ENCODE measurements at regions not wholly inside any gene's neighbourhood (a gene's known extent, or its start where the extent isn't known, plus 50 kb on each side); places are given as distances from the start of the nearest gene placed in this dataset.
A peak's percentile ranks its signal among the peaks of the same experiment; 100 is the strongest.
"Not testable (repeated sequence)": the region's sequence is repeated elsewhere in the genome, so short reads cannot be mapped to it uniquely, and the experiment has no call there.

- no peak for DNase-seq
Observed at GRCh38 chr2:11075221-11075620, 80.0 kb upstream of the SLC66A3 start.

DNA sequence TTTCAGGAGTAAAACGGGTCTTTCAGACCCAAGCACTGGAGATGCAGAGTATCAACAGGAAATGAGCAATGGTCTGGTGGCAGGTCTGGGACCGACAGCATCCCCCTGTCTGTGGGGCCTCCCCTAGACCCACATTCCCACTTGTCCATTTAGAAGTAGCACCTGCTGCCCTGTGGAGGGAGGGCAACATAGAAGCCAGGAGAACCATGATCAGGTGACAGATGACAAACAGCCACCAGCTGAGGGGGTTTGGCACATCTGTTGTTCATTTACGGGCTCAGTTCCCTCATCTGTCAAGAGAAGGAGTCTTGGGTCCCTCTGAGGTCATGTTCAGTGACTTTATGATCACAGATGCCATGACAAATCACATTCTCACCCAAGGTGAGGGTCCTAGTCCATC lies 77.9 kb upstream of the SLC66A3 start:
- DNase-seq, result no peak

GRCh38 chr2:11079136-11079824 lies 76.0 kb upstream of the SLC66A3 start:
- peak; percentile 61 for DNase-seq

- DNase-seq, result no peak
Observed at GRCh38 chr2:11080253-11081115, 74.8 kb upstream of the SLC66A3 start.

GRCh38 chr2:11082880-11083279 lies 72.4 kb upstream of the SLC66A3 start:
- DNase-seq, result no peak

DNA sequence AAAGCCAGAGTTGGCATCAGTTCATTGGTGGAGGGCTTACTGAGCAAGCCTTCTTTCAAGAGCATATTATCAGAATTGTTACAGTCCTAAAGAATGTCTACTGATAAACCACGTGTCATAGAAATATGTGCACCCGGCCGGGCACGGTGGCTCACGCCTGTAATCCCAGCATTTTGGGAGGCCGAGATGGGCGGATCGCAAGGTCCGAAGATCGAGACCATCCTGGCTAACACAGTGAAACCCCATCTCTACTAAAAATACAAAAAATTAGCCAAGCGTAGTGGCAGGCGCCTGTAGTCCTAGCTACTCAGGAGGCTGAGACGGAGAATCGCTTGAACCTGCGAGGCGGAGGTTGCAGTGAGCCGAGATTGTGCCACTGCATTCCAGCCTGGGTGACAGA lies 66.4 kb upstream of the SLC66A3 start:
- not testable (repeated sequence) for DNase-seq

DNA sequence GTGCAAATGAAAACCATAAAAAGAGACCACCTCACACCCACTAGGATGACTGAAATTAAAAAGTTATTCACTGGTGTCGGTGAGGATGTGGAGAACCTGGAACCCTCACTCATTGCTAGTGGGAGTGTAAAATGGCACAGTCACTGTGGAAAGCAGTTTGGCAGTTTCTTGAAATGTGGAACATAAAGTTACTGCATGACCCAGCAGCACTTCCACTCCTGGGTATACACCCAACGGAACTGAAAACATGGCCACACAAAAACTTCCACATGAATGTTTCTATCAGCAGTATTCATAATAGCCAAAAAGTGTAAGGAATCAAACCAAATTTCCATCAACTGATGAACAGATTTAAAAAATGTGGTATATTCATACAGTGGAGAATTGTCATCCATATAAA lies 65.1 kb upstream of the SLC66A3 start:
- no peak for DNase-seq

GRCh38 chr2:11092701-11093335 lies 62.4 kb upstream of the SLC66A3 start:
- DNase-seq, result no peak

DNA sequence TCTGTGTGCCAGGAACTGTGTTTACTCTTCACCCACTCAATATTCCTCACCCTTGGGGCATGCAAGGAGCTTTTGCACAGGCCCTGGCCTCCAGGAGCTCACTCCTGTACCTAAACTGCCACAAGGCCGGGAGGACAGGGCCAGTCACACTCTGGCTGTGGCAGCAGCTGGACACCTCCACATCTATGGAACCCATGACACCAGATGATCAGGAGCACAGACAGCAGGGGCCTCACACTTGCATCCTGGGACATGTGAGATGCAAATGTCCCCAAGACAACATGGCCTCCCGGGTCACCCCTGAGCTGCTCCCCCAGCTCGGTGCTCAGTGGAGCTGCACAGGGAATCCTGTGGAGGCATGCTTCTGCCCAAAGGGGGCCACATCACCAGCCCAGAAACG lies 61.8 kb upstream of the SLC66A3 start:
- no peak for DNase-seq

DNA sequence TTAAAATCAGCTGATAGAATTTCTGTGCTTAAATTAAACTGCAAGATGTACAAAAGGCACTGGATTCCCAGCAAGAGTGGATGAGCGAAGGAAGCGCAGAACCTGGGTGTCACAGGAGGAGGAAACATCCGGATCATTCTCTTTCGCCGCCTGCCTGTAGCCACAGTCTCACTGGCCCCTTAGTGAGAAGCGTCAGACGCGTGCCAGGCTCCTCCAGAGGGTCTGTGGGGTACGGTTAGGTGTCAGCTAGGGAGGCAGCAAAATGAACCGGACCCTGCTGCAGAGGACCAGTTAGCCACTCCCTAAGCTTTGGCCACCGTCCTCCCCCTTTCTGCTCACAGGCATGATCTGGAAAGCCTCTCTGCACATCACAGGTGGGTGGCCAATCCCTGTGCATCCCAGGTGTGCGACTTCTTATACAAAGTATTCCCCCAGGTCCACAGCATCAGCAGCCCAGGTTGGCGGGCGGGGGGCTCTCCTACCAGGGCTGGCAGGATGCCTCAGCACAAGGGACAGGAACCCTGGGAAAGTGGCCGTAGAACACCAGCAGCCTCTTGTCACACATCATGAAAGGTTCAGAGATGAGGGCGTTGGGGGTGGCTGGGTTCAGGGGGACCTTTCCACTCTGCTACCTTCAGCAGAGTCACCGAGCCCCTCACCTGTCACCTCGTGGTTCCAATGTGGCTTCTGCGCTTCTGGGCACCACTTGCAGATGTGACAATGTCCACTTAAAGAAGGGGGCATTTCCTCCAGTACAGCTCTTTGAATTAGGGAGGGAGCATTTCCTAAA lies 61.1 kb upstream of the SLC66A3 start:
- DNase-seq, result no peak

- no peak for DNase-seq
Observed at GRCh38 chr2:11096591-11096990, 58.7 kb upstream of the SLC66A3 start.

DNA sequence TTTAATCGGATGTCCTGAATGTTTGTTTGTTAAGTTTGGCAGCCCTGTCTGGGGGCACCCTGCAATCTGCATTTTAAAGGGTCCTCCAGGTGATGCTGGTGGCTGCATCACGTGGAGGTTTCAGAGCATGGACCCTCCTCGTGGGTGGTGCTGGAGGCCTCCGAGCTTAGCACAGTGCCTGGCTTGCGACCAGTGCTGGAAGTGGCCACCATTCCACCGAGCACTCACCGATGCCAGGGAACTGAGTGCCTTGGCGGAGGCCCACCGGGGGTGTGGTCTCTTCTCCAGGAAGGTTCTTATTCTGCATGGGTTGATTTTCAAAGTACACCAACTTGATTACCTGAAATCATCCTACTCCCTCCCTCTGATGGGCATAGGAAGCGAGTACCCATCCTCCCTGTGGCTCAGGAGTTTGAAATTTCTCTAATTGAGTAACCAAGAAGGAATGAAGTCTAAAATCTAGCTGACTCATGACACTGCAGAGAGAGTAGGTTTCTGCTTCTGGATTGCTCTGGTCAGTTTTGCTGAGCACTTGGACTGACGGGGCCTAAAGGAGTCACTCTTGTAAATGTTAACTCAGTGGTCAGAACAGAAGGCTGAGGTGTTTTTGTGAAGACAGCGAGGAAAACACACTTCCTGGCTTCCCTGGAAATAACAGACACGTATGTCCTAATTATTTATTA lies 58.1 kb upstream of the SLC66A3 start:
- DNase-seq, result no peak

GRCh38 chr2:11097854-11098387 lies 57.3 kb upstream of the SLC66A3 start:
- DNase-seq, result peak; percentile 32

- no peak for DNase-seq
Observed at GRCh38 chr2:11099122-11100065, 55.9 kb upstream of the SLC66A3 start.

- DNase-seq, result no peak
Observed at GRCh38 chr2:11100130-11100529, 55.1 kb upstream of the SLC66A3 start.

- DNase-seq, result no peak
Observed at GRCh38 chr2:11100976-11101375, 54.3 kb upstream of the SLC66A3 start.

DNA sequence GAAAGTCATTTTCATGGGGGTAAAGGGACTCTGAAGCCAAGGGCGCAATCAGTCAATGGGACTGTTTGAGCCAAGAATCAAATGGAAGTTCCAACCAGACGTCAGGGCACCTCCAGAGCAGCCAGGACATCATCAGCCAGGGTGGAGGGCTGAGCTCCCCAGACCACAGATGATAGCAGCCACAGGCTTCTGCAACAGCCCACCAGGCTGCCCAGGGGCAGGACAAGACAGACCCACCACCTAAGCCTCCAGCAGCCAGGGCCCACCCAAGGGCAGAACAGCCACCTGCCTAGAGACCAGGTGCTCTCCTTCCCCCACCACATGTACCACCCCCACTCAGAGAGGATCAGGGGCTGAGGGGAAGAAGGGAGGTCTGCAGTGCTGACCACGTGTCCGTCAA lies 53.8 kb upstream of the SLC66A3 start:
- no peak for DNase-seq

DNA sequence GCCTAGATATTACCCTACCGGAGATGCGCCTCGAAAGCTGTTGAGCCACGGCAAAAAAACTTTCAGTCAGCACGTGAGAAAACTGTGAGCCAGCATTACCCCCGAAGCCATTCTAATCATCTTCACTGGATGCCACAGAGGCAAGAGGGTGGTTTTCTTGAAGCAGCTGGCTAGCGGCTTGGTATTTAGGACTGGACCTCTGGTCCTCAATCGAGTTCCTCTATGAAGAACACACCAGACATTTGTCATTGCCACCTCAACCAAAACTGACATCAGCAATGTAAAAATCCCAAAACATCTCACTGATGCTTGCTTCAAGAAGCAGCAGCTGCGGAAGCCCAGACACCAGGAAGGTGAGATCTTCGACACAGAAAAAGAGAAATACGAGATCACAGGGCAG lies 52.8 kb upstream of the SLC66A3 start:
- DNase-seq, result no peak

DNA sequence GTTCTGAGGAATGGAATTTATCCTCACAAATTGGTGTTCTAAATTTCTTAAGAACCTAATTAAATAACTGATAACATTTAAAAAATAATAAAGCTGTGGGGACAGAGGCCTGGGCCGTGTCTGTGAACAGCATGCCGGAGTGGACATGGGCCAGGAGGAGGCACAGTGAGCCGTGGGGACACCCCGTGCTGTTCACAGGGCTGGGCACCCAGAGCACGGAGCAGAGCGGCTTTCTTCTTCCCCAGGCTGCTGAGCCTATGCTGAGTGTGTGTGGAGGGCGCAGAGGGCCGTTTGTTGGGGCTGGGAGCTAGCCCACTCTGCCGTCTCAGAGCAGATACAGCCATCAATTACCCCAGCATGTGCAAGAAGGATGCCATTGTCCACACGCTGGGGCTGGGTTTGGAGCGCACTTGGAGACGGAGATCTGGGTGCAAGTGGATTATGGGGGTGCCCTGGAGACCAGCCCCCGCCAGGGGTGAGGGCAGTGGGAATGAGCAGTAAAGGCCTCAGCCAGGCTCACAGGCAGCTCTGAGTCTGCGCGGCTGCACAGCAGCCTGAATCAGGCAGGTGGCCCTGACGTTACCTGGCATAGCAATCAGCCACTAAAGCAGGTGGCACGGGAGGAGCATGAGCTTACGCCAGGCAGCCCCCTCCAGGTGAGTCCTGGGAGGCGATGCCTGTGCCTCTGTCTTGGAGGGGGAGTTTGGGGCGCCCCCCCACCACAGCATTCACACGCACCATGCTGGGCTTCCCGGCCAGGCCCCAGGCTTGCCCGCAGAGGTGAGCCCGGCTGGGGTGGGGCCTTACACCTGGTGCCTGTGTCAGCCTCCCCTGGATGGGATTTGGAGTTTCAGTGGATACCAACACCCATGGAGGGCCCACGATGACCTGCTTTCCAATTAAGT lies 52.1 kb upstream of the SLC66A3 start:
- DNase-seq, result peak; percentile 3

All from COR-L47 (cell line).